B cell (primary cell): ENCODE measurements at regions not wholly inside any gene's neighbourhood (a gene's known extent, or its start where the extent isn't known, plus 50 kb on each side); places are given as distances from the start of the nearest gene placed in this dataset.

Source experiments
- ATAC-seq: fragments of 200-7000 bp; cut with Tn5 transposase; one replicate; pipeline ENCODE4 v1.10.0; 2021; ENCODE audit warnings: low read depth, mild to moderate bottlenecking, moderate number of reproducible peaks, moderate library complexity
- CTCF ChIA-PET: fragments of 350-600 bp; sonication (Branson Sonifier 250); formaldehyde crosslinking; loops from one replicate; lab custom pipeline; 2021; ENCODE audit warnings: antibody characterized with exemption, inconsistent platforms; lab: Charles Lee
- POLR2A ChIA-PET: fragments of 350-600 bp; sonication (Branson Sonifier 250); formaldehyde crosslinking; loops from one replicate; lab custom pipeline; 2021; ENCODE audit warnings: antibody characterized with exemption; lab: Charles Lee
- DNase-seq: peaks from one replicate; pipeline ENCODE4 v3.0.0; 2013
- H2AFZ ChIP-seq: 2 replicates; pipeline ENCODE4 v1.6.1; 2012; ENCODE audit warnings: mild to moderate bottlenecking, low read depth, low read length; ENCODE audit not compliant: insufficient read depth, poor library complexity, severe bottlenecking
- H3K27ac ChIP-seq, 2 donors: 1 replicate in 1 of 2; 2 replicates in 1 of 2; pipeline ENCODE4 v1.5.1; 2012 to 2013; ENCODE audit warnings: low read length in 2 of 2, mild to moderate bottlenecking in 2 of 2, moderate library complexity in 1 of 2
- H3K27me3 ChIP-seq, 4 experiments: fragments of 200-600 bp in 1 of 4; sonication (generic) in 1 of 4; replicated peaks in 1 of 4; 1 replicate in 2 of 4; 2 replicates in 2 of 4; pipeline versions ENCODE4 v1.6.1 to v1.7.0; 2013 to 2016; ENCODE audit warnings: low read length in 3 of 4, mild to moderate bottlenecking in 2 of 4, mixed read lengths in 1 of 4, moderate library complexity in 1 of 4; ENCODE audit not compliant: insufficient read depth in 4 of 4, control insufficient read depth in 3 of 4; ENCODE audit errors: control extremely low read depth in 1 of 4
- H3K36me3 ChIP-seq, 2 experiments: replicated peaks in 1 of 2; 1 replicate in 1 of 2; 2 replicates in 1 of 2; pipeline versions ENCODE4 v1.6.1 to v1.7.1; 2013; ENCODE audit warnings: low read length in 1 of 2; ENCODE audit not compliant: insufficient read depth in 2 of 2, control insufficient read depth in 1 of 2; ENCODE audit errors: control extremely low read depth in 1 of 2, extremely low read depth in 1 of 2
- H3K4me1 ChIP-seq, 2 donors: fragments of 200-600 bp in 1 of 2; sonication (generic) in 1 of 2; 1 replicate in 1 of 2; 2 replicates in 1 of 2; pipeline versions ENCODE4 v1.5.1 to v1.6.1; 2013 to 2017; ENCODE audit warnings: low read length in 2 of 2; ENCODE audit not compliant: control insufficient read depth in 2 of 2, insufficient read depth in 2 of 2
- H3K4me2 ChIP-seq: replicated peaks from 2 replicates; pipeline ENCODE3; 2012; ENCODE audit warnings: mild to moderate bottlenecking, low read depth, low read length; ENCODE audit not compliant: poor library complexity, severe bottlenecking
- H3K4me3 ChIP-seq, 5 experiments: fragments of 200-600 bp in 1 of 5; sonication (generic) in 1 of 5; 1 replicate in 3 of 5; 2 replicates in 2 of 5; pipeline versions ENCODE4 v1.5.1 to v1.7.0; 2011 to 2016; ENCODE audit warnings: low read length in 4 of 5, mild to moderate bottlenecking in 4 of 5, low read depth in 2 of 5, control low read depth in 1 of 5, moderate library complexity in 1 of 5; ENCODE audit not compliant: insufficient read depth in 1 of 5; ENCODE audit errors: control extremely low read depth in 1 of 5, extremely low read depth in 1 of 5
- H3K79me2 ChIP-seq: fragments of 200-600 bp; sonication (generic); one replicate; pipeline ENCODE4 v1.6.0; 2016; ENCODE audit warnings: low read length; ENCODE audit not compliant: control insufficient read depth, insufficient read depth
- H3K9ac ChIP-seq: fragments of 200-600 bp; sonication (generic); 2 replicates; pipeline ENCODE4 v1.6.1; 2017; ENCODE audit warnings: mild to moderate bottlenecking, low read length, moderate library complexity
- H3K9me3 ChIP-seq, 3 donors: one replicate each; pipeline versions ENCODE4 v1.6.1 to v1.7.1; 2013; ENCODE audit warnings: low read length in 2 of 3; ENCODE audit not compliant: control insufficient read depth in 2 of 3, insufficient read depth in 1 of 3; ENCODE audit errors: control extremely low read depth in 1 of 3
- H4K20me1 ChIP-seq: 2 replicates; pipeline ENCODE4 v1.6.0; 2012; ENCODE audit warnings: mild to moderate bottlenecking, low read length; ENCODE audit not compliant: insufficient read depth, control insufficient read depth, poor library complexity, severe bottlenecking
- H3K27ac Mint-ChIP-seq: one replicate; pipeline ENCODE4 v1.8.0; 2021; ENCODE audit warnings: mixed read lengths
- H3K27me3 Mint-ChIP-seq: one replicate; pipeline ENCODE4 v1.8.0; 2021; ENCODE audit warnings: mixed read lengths
- H3K4me1 Mint-ChIP-seq: one replicate; pipeline ENCODE4 v1.8.0; 2021; ENCODE audit warnings: mixed read lengths
- H3K4me3 Mint-ChIP-seq: one replicate; pipeline ENCODE4 v1.8.0; 2021; ENCODE audit warnings: mixed read lengths
- H3K9me3 Mint-ChIP-seq: one replicate; pipeline ENCODE4 v1.8.0; 2022; ENCODE audit warnings: mixed read lengths; ENCODE audit not compliant: insufficient read depth
- EZH2 ChIP-seq: IDR thresholded peaks from 2 replicates; pipeline ENCODE4 v1.6.1; 2012; ENCODE audit warnings: borderline replicate concordance, low read depth, mild to moderate bottlenecking, moderate library complexity, low read length; ENCODE audit not compliant: insufficient read depth, poor library complexity, severe bottlenecking
- WGBS: methylation state at CpG from one replicate; pipeline ENCODE4 v1.1.5; 2013; ENCODE audit warnings: missing lambda C conversion rate; ENCODE audit not compliant: insufficient coverage; 5-methylcytosine and 5-hydroxymethylcytosine counted together
- intact Hi-C: fragments of 100-400 bp; cut with micrococcal nuclease; formaldehyde crosslinking; loops from one replicate; pipeline ENCODE4 v1.10.0; 2022
- TF ChIP-seq, protein P1 (sequence below): fragments of 200-600 bp; IDR thresholded peaks from one replicate; pipeline ENCODE4 v1.8.0; 2022; ENCODE audit warnings: antibody characterized with exemption, mild to moderate bottlenecking

DNA sequence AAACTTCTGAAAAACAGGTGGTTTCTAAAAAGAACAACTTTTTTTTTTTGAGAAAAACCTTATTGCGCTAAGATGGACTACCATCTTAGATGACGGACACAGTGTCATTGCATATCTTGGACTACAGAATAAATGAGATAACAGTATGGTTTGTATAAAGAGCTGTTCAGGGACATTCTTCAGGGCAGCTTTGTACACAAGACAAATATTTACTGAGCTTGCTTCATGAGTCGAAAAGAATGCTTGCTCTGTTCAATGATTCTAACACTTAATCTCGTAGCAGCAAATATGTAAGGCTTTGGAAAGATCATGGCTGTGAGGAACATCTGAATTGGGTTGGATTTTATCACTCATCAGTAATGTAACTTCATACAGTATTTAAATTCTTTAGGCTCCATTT is 282.5 kb upstream of the CWC22 start:
- ChIA-PET POLR2A (no interaction called here), CTCF (no interaction called here)
- H2AFZ ChIP-seq, result no peak overlapping the region
- 83% methylated on average over 2 of the region's 4 CpGs for WGBS
- H3K27ac ChIP-seq, result no peak overlapping the region
- no peak overlapping the region for H3K9ac ChIP-seq
- H3K79me2 ChIP-seq, result no peaks in the 10 kb centered on the region
- H3K9me3 Mint-ChIP-seq, result no peaks in the 10 kb centered on the region
- H3K27ac Mint-ChIP-seq, result no peak overlapping the region
- TF ChIP-seq, protein P1, sequence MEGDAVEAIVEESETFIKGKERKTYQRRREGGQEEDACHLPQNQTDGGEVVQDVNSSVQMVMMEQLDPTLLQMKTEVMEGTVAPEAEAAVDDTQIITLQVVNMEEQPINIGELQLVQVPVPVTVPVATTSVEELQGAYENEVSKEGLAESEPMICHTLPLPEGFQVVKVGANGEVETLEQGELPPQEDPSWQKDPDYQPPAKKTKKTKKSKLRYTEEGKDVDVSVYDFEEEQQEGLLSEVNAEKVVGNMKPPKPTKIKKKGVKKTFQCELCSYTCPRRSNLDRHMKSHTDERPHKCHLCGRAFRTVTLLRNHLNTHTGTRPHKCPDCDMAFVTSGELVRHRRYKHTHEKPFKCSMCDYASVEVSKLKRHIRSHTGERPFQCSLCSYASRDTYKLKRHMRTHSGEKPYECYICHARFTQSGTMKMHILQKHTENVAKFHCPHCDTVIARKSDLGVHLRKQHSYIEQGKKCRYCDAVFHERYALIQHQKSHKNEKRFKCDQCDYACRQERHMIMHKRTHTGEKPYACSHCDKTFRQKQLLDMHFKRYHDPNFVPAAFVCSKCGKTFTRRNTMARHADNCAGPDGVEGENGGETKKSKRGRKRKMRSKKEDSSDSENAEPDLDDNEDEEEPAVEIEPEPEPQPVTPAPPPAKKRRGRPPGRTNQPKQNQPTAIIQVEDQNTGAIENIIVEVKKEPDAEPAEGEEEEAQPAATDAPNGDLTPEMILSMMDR, result no peak
- no peak for TF ChIP-seq EZH2
- DNase-seq, result no peak
- no peaks in the 10 kb centered on the region for H3K36me3 ChIP-seq
- no peaks in the 10 kb centered on the region for H3K4me1 Mint-ChIP-seq
- H3K4me3 ChIP-seq, result no peak overlapping the region
- no peaks in the 10 kb centered on the region for H4K20me1 ChIP-seq
- ATAC-seq, result no peak
- intact Hi-C loops, result no loop called here
- H3K27me3 ChIP-seq, result no peaks in the 10 kb centered on the region
- H3K4me3 Mint-ChIP-seq, result no peak overlapping the region
- H3K4me2 ChIP-seq, result no peak overlapping the region
- no peaks in the 10 kb centered on the region for H3K4me1 ChIP-seq
- no peaks in the 10 kb centered on the region for H3K27me3 Mint-ChIP-seq
- H3K9me3 ChIP-seq, result no peaks in the 10 kb centered on the region

DNA sequence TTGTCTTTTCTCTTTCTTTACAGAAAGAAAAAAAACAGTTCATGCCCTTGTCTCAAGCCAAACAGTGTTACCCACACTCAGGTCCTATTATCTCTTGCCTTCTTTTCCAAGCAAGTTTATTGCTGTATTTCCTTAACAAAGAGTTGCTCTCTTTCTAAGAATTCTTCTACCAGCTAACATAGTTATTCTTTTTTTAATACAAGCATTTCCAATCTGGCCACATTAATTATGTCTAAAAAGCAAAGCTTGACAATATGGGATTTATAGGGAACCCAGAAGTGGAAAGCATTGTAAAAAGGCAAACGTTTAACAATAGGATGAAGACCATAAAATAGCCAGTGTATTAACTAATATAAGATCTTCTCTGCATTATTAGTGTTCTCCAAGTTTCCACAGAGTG is 272.5 kb upstream of the CWC22 start:
- ChIA-PET CTCF (interaction anchor here (0.6 kb wide), 1 partner anchor 709 kb away, joined by 3 read pairs; no protein-coding TSS in a partner anchor), POLR2A (no interaction called here)
- Histone ChIP-seq H3K27ac (no peak overlapping the region), H3K9me3 (no peaks in the 10 kb centered on the region), H3K4me2 (no peak overlapping the region), H3K36me3 (no peaks in the 10 kb centered on the region), H4K20me1 (no peaks in the 10 kb centered on the region), H3K4me1 (no peaks in the 10 kb centered on the region), H3K27me3 (no peaks in the 10 kb centered on the region), H3K79me2 (no peaks in the 10 kb centered on the region), H2AFZ (no peak overlapping the region), H3K4me3 (no peak overlapping the region), H3K9ac (no peak overlapping the region)
- Mint-ChIP-seq H3K27me3 (no peaks in the 10 kb centered on the region), H3K27ac (no peak overlapping the region), H3K4me3 (no peak overlapping the region), H3K4me1 (no peaks in the 10 kb centered on the region), H3K9me3 (no peaks in the 10 kb centered on the region)
- no peak for ATAC-seq
- TF ChIP-seq, protein P1, result no peak
- no peak for TF ChIP-seq EZH2
- no peak for DNase-seq
- no CpG with 5 or more reads among the region's 1 CpG for WGBS
- intact Hi-C loops, result no loop called here
